ENCODE measurements at regions not wholly inside any gene's neighbourhood (a gene's known extent, or its start where the extent isn't known, plus 50 kb on each side); places are given as distances from the start of the nearest gene placed in this dataset.

- H3K9me3 ChIP-seq (ENCODE audit: insufficient read depth, low read length): peaks cover 5% of the 10 kb centered on the region; the same call in 1 of the 2 replicates
- no peaks in the 10 kb centered on the region for H3K9me2 ChIP-seq (replicated peaks; ENCODE audit: insufficient read depth, low read length)
- no peaks in the 10 kb centered on the region for H3F3A ChIP-seq (ENCODE audit: insufficient read depth)
- H4K20me1 ChIP-seq (ENCODE audit: low read depth, low read length): no peaks in the 10 kb centered on the region
- no peaks in the 10 kb centered on the region for H3K36me3 ChIP-seq (ENCODE audit: low read length)
- H3K4me2 ChIP-seq (ENCODE audit: low read depth, low read length, poor library complexity, severe bottlenecking): no peak overlapping the region
- no peak overlapping the region for H3K4me3 ChIP-seq (ENCODE audit: insufficient read depth, low read length, poor library complexity, severe bottlenecking)
- H3K9ac ChIP-seq (ENCODE audit: low read length): no peak overlapping the region
- no peak overlapping the region for H2AFZ ChIP-seq (ENCODE audit: low read depth, low read length, severe bottlenecking)
- no peaks in the 10 kb centered on the region for H3K79me2 ChIP-seq (ENCODE audit: insufficient read depth, low read length)
- no peak overlapping the region for H3K27ac ChIP-seq (ENCODE audit: low read depth, low read length)
- TF ChIP-seq EZH2phosphoT487 (conservative IDR thresholded peaks at IDR 0.05; ENCODE audit: low read length) (no peak), CTCF (IDR thresholded peaks at IDR 0.05; ENCODE audit: insufficient read depth, low read length, poor library complexity, severe bottlenecking) (no peak)
- no peaks in the 10 kb centered on the region for H3K27me3 ChIP-seq (ENCODE audit: low read length)
Observed at GRCh38 chr7:13827716-13828115, 161.8 kb downstream of the ETV1 start.

- H3K27ac ChIP-seq (ENCODE audit: low read depth, low read length): no peak overlapping the region
- peak overlapping the region; percentile 64 for H2AFZ ChIP-seq (ENCODE audit: low read depth, low read length, severe bottlenecking)
- H3K9ac ChIP-seq (ENCODE audit: low read length): no peak overlapping the region
- TF ChIP-seq CTCF (IDR thresholded peaks at IDR 0.05; ENCODE audit: insufficient read depth, low read length, poor library complexity, severe bottlenecking) (no peak), EZH2phosphoT487 (conservative IDR thresholded peaks at IDR 0.05; ENCODE audit: low read length) (no peak)
- no peaks in the 10 kb centered on the region for H3K9me2 ChIP-seq (replicated peaks; ENCODE audit: insufficient read depth, low read length)
- no peaks in the 10 kb centered on the region for H3F3A ChIP-seq (ENCODE audit: insufficient read depth)
- H3K4me2 ChIP-seq (ENCODE audit: low read depth, low read length, poor library complexity, severe bottlenecking): no peak overlapping the region
- H3K4me3 ChIP-seq (ENCODE audit: insufficient read depth, low read length, poor library complexity, severe bottlenecking): no peak overlapping the region
- no peaks in the 10 kb centered on the region for H4K20me1 ChIP-seq (ENCODE audit: low read depth, low read length)
- no peaks in the 10 kb centered on the region for H3K36me3 ChIP-seq (ENCODE audit: low read length)
- H3K9me3 ChIP-seq (ENCODE audit: insufficient read depth, low read length): peaks cover under 1% of the 10 kb centered on the region; the same call in 1 of the 2 replicates
- H3K79me2 ChIP-seq (ENCODE audit: insufficient read depth, low read length): no peaks in the 10 kb centered on the region
- H3K27me3 ChIP-seq (ENCODE audit: low read length): no peaks in the 10 kb centered on the region
Observed at GRCh38 chr7:13829231-13829630, 160.2 kb downstream of the ETV1 start.

- Histone ChIP-seq H3K27me3 (ENCODE audit: low read length) (no peaks in the 10 kb centered on the region), H3K79me2 (ENCODE audit: insufficient read depth, low read length) (no peaks in the 10 kb centered on the region), H3K9me3 (ENCODE audit: insufficient read depth, low read length) (no peaks in the 10 kb centered on the region; the same call in 1 of the 2 replicates), H3K36me3 (ENCODE audit: low read length) (no peaks in the 10 kb centered on the region), H3K4me2 (ENCODE audit: low read depth, low read length, poor library complexity, severe bottlenecking) (peak overlapping the region; percentile 33), H3K9me2 (replicated peaks; ENCODE audit: insufficient read depth, low read length) (no peaks in the 10 kb centered on the region), H3K27ac (ENCODE audit: low read depth, low read length) (peak overlapping the region; percentile 50), H3K4me3 (ENCODE audit: insufficient read depth, low read length, poor library complexity, severe bottlenecking) (peak overlapping the region; percentile 23), H4K20me1 (ENCODE audit: low read depth, low read length) (no peaks in the 10 kb centered on the region), H3K9ac (ENCODE audit: low read length) (no peak overlapping the region), H2AFZ (ENCODE audit: low read depth, low read length, severe bottlenecking) (peak overlapping the region; percentile 64), H3F3A (ENCODE audit: insufficient read depth) (no peaks in the 10 kb centered on the region)
- TF ChIP-seq CTCF (IDR thresholded peaks at IDR 0.05; ENCODE audit: insufficient read depth, low read length, poor library complexity, severe bottlenecking) (no peak), EZH2phosphoT487 (conservative IDR thresholded peaks at IDR 0.05; ENCODE audit: low read length) (no peak)
Observed at GRCh38 chr7:13829914-13830900, 159.3 kb downstream of the ETV1 start.

Measured in SU-DHL-6 (cell line).